ENCODE measurements at regions not wholly inside any gene's neighbourhood (a gene's known extent, or its start where the extent isn't known, plus 50 kb on each side); places are given as distances from the start of the nearest gene placed in this dataset.

- no peak for ATAC-seq
- in situ Hi-C loops (cut with HindIII; ENCODE audit: low pct_unique_long_range_greater_than_20kb, low sequenced_read_pairs): no loop called here
Observed at GRCh38 chr14:65190312-65190711, 88.0 kb upstream of the MAX start.

DNA sequence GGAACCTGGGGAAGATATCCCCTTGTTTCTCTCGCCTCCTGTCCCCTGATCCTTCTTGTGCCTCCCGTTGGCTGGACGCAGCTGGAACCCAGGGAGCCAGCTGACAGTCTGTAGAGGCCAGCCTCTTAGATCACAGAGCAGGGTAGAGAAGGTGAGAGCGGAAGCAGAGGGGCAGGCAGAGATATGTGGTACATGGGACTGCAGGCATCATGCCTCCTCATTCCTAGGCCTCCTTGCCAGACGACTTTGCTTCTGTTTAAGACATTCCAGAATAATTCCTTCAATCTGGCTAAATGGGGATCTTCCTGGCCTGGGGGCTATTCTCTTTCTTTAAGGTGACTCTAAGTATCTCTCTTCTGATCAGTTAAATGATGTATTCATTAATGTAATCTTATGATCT is 89.4 kb upstream of the MAX start:
- Histone ChIP-seq H3K9me3 (ENCODE audit: control insufficient read depth, insufficient read depth, low read depth, low read length) (no peaks in the 10 kb centered on the region), H3K4me3 (ENCODE audit: low read depth in 2 of 2, low read length in 2 of 2) (no peak overlapping the region), H3K27me3 (ENCODE audit: control insufficient read depth, insufficient read depth, low read length) (no peaks in the 10 kb centered on the region), H3K27ac (ENCODE audit: low read length) (no peak overlapping the region), H3K36me3 (ENCODE audit: control insufficient read depth, insufficient read depth, low read length) (no peaks in the 10 kb centered on the region), H3K4me1 (ENCODE audit: control insufficient read depth, insufficient read depth, low read length) (no peaks in the 10 kb centered on the region)
- intact Hi-C loops (cut with micrococcal nuclease; ENCODE audit: unreplicated experiment): no loop called here
- ChIA-PET CTCF (no interaction called here), POLR2A (interaction anchor here (0.5 kb wide), 1 partner anchor 16 kb away, joined by 13 read pairs; no protein-coding TSS in a partner anchor)
- ATAC-seq (no peak), DNase-seq (ENCODE audit: low read depth, low spot score) (no peak)
- in situ Hi-C loops (cut with HindIII; ENCODE audit: low pct_unique_long_range_greater_than_20kb, low sequenced_read_pairs): no loop called here
- TF ChIP-seq SIN3A (IDR thresholded peaks at IDR 0.05; ENCODE audit: borderline replicate concordance, insufficient read depth, low read depth, low read length) (no peak), POLR2AphosphoS5 (IDR thresholded peaks at IDR 0.05; ENCODE audit: low read depth, low read length) (no peak), TCF7L2 (IDR thresholded peaks at IDR 0.05; ENCODE audit: low read depth, low read length) (no peak), REST (IDR thresholded peaks at IDR 0.05; ENCODE audit: insufficient read depth in 1 of 2, low read depth in 2 of 2, low read length in 1 of 2) (no peak)
- TF ChIP-seq, protein P1, sequence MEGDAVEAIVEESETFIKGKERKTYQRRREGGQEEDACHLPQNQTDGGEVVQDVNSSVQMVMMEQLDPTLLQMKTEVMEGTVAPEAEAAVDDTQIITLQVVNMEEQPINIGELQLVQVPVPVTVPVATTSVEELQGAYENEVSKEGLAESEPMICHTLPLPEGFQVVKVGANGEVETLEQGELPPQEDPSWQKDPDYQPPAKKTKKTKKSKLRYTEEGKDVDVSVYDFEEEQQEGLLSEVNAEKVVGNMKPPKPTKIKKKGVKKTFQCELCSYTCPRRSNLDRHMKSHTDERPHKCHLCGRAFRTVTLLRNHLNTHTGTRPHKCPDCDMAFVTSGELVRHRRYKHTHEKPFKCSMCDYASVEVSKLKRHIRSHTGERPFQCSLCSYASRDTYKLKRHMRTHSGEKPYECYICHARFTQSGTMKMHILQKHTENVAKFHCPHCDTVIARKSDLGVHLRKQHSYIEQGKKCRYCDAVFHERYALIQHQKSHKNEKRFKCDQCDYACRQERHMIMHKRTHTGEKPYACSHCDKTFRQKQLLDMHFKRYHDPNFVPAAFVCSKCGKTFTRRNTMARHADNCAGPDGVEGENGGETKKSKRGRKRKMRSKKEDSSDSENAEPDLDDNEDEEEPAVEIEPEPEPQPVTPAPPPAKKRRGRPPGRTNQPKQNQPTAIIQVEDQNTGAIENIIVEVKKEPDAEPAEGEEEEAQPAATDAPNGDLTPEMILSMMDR (IDR thresholded peaks at IDR 0.05): no peak
- BruUV-seq (replicated peaks): no TSS peak

More at GRCh38 chr14:65190312-65190711, 88.0 kb upstream of the MAX start:
- H3K4me1 ChIP-seq (ENCODE audit: control insufficient read depth, insufficient read depth, low read length): no peaks in the 10 kb centered on the region
- no TSS peak for BruUV-seq (replicated peaks)
- H3K4me3 ChIP-seq (ENCODE audit: low read depth in 2 of 2, low read length in 2 of 2): no peak overlapping the region
- no peak for DNase-seq (ENCODE audit: low read depth, low spot score)
- H3K9me3 ChIP-seq (ENCODE audit: control insufficient read depth, insufficient read depth, low read depth, low read length): no peaks in the 10 kb centered on the region
- TF ChIP-seq SIN3A (IDR thresholded peaks at IDR 0.05; ENCODE audit: borderline replicate concordance, insufficient read depth, low read depth, low read length) (no peak), TCF7L2 (IDR thresholded peaks at IDR 0.05; ENCODE audit: low read depth, low read length) (no peak), REST (IDR thresholded peaks at IDR 0.05; ENCODE audit: insufficient read depth in 1 of 2, low read depth in 2 of 2, low read length in 1 of 2) (no peak), POLR2AphosphoS5 (IDR thresholded peaks at IDR 0.05; ENCODE audit: low read depth, low read length) (no peak)
- TF ChIP-seq, protein P1 (IDR thresholded peaks at IDR 0.05): no peak
- intact Hi-C loops (cut with micrococcal nuclease; ENCODE audit: unreplicated experiment): no loop called here
- no peaks in the 10 kb centered on the region for H3K27me3 ChIP-seq (ENCODE audit: control insufficient read depth, insufficient read depth, low read length)
- POLR2A ChIA-PET: no interaction called here
- CTCF ChIA-PET: no interaction called here
- H3K36me3 ChIP-seq (ENCODE audit: control insufficient read depth, insufficient read depth, low read length): no peaks in the 10 kb centered on the region
- no peak overlapping the region for H3K27ac ChIP-seq (ENCODE audit: low read length)

All from Panc1 (cell line).